SK-MEL-5 (cell line): ENCODE measurements at regions not wholly inside any gene's neighbourhood (a gene's known extent, or its start where the extent isn't known, plus 50 kb on each side); places are given as distances from the start of the nearest gene placed in this dataset.
"Not testable (repeated sequence)": the region's sequence is repeated elsewhere in the genome, so short reads cannot be mapped to it uniquely, and the experiment has no call there.

Experiments
- DNase-seq: peaks from one replicate; pipeline ENCODE4 v3.0.0-alpha.2; 2016; ENCODE audit warnings: low read depth, low spot score
- in situ Hi-C: cut with HindIII; loops from 2 replicates; pipeline ENCODE4 v1.10.0; 2016; ENCODE audit warnings: low sequenced_read_pairs, high pct_unique_total_duplicates, low pct_unique_long_range_greater_than_20kb

- in situ Hi-C loops: no loop called here
- no peak for DNase-seq
Measured at GRCh38 chr3:87437765-87438164, 161.4 kb upstream of the POU1F1 start.

GRCh38 chr3:87436781-87437543 lies 160.6 kb upstream of the POU1F1 start:
- no peak for DNase-seq
- in situ Hi-C loops: no loop called here

GRCh38 chr3:87435926-87436620 lies 159.7 kb upstream of the POU1F1 start:
- no peak for DNase-seq
- in situ Hi-C loops: no loop called here

- DNase-seq, in situ Hi-C loops: not testable (repeated sequence)
Measured at GRCh38 chr3:87433445-87433844, 157.1 kb upstream of the POU1F1 start.

- in situ Hi-C loops: no loop called here
- no peak for DNase-seq
Measured at GRCh38 chr3:87426918-87427317, 150.5 kb upstream of the POU1F1 start.

- no peak for DNase-seq
- in situ Hi-C loops: no loop called here
Measured at GRCh38 chr3:87425056-87425455, 148.7 kb upstream of the POU1F1 start.

- in situ Hi-C loops: no loop called here
- DNase-seq: no peak
Measured at GRCh38 chr3:87423336-87423735, 147.0 kb upstream of the POU1F1 start.

- no peak for DNase-seq
- in situ Hi-C loops: no loop called here
Measured at GRCh38 chr3:87422333-87422732, 145.9 kb upstream of the POU1F1 start.

GRCh38 chr3:87420171-87420570 lies 143.8 kb upstream of the POU1F1 start:
- in situ Hi-C loops: no loop called here
- no peak for DNase-seq

GRCh38 chr3:87414271-87414670 lies 137.9 kb upstream of the POU1F1 start:
- in situ Hi-C loops: no loop called here
- no peak for DNase-seq

- in situ Hi-C loops: no loop called here
Measured at GRCh38 chr3:87413814-87414213, 137.4 kb upstream of the POU1F1 start.

GRCh38 chr3:87410110-87410509 lies 133.7 kb upstream of the POU1F1 start:
- in situ Hi-C loops: no loop called here
- DNase-seq: no peak

More at GRCh38 chr3:87413814-87414213, 137.4 kb upstream of the POU1F1 start:
- no peak for DNase-seq

GRCh38 chr3:87398168-87398801 lies 121.9 kb upstream of the POU1F1 start:
- no peak for DNase-seq
- in situ Hi-C loops: no loop called here

GRCh38 chr3:87397211-87397610 lies 120.8 kb upstream of the POU1F1 start:
- in situ Hi-C loops: no loop called here
- DNase-seq: no peak

- DNase-seq: no peak
- in situ Hi-C loops: no loop called here
Measured at GRCh38 chr3:87390821-87391220, 114.4 kb upstream of the POU1F1 start.

GRCh38 chr3:87390353-87390752 lies 114.0 kb upstream of the POU1F1 start:
- in situ Hi-C loops: no loop called here
- no peak for DNase-seq

- in situ Hi-C loops: no loop called here
- DNase-seq: no peak
Measured at GRCh38 chr3:87375231-87375682, 98.9 kb upstream of the POU1F1 start.

GRCh38 chr3:87370007-87370406 lies 93.6 kb upstream of the POU1F1 start:
- no peak for DNase-seq
- in situ Hi-C loops: no loop called here

- in situ Hi-C loops: no loop called here
- DNase-seq: no peak
Measured at GRCh38 chr3:87367736-87368135, 91.4 kb upstream of the POU1F1 start.
